GM12892 (cell line): ENCODE measurements at regions not wholly inside any gene's neighbourhood (a gene's known extent, or its start where the extent isn't known, plus 50 kb on each side); places are given as distances from the start of the nearest gene placed in this dataset.
"Not testable (repeated sequence)": the region's sequence is repeated elsewhere in the genome, so short reads cannot be mapped to it uniquely, and the experiment has no call there.

ENCODE experiments used
- DNase-seq: peaks from one replicate; pipeline ENCODE4 v3.0.0; 2011; ENCODE audit not compliant: insufficient read length
- FAIRE-seq: peaks from 2 replicates; lab custom pipeline; 2011; peaks lifted over from hg19 to GRCh38; lab: Jason Lieb, UNC
- POLR2A ChIP-seq: IDR thresholded peaks from 2 replicates; pipeline ENCODE4 v1.6.1; 2011; ENCODE audit warnings: low read depth, low read length, control low read depth
- POLR2AphosphoS5 ChIP-seq: IDR thresholded peaks from 2 replicates; pipeline ENCODE4 v1.6.1; 2011; ENCODE audit warnings: low read depth, low read length, control low read depth
- TAF1 ChIP-seq: IDR thresholded peaks from 2 replicates; pipeline ENCODE4 v1.6.1; 2011; ENCODE audit warnings: low read depth, mild to moderate bottlenecking, control low read depth, low read length, borderline replicate concordance

DNA sequence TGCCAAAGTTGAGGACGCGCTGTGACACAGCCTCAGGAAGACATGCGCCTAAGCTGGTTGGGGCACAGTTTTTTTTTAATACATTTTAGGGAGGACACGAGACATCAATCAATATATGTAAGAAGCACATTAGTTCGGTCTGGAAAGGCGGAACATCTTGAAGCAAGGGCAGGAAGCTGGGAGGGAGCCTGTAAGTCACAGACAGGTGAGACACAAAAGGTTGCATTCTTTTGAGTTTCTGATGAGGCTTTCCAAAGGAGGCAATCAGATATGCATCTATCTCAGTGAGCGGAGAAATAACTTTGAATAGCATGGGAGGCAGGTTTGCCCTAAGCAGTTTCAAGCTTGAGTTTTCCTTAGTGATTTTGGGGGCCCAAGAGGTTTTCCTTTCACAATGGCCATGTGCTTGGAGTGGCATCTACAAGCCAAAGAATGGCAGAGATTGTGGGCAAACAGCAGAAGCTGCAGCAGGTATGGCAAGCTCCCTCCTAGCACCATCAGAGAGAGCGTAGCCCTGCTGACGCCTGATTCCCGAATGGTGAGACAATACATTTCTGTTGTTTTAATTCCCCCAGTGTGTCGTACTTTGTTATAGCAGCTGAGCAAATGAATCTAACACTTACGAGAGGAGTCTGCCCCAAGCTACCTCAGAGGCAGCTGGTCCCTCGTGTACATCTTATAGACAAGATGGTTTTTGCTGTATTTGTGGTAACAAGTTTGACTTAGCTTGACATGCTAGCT, 99.5 kb upstream of the TMTC4 start:
- DNase-seq (no peak), FAIRE-seq (no peak)
- TF ChIP-seq TAF1 (no peak), POLR2A (no peak), POLR2AphosphoS5 (no peak)

GRCh38 chr13:100773429-100773828, 98.8 kb upstream of the TMTC4 start:
- DNase-seq (no peak), FAIRE-seq (no peak)
- no peak for TF ChIP-seq TAF1
- TF ChIP-seq POLR2AphosphoS5, result no peak
- no peak for TF ChIP-seq POLR2A

DNA sequence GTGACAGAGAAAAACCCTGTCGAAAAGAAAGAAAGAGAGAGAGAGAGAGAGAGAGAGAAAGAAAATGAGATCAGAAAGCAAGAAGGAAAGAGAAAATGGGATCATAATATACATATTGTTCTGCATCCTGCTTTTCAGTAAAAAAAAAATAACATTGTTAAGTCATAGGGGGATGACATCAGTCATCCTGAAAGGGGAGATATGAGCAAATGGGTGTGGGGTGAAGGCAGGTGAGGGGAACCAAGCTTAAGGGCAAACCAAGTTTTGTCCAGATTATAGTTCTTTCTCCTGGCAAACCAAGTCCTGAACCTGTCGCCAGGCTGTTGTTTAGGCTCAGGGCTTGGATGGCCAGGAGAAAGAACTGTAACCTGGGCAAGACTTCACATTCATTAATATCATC, 92.6 kb upstream of the TMTC4 start:
- TF ChIP-seq POLR2AphosphoS5 (no peak), POLR2A (no peak), TAF1 (no peak)
- FAIRE-seq, result no peak
- no peak for DNase-seq

- not testable (repeated sequence) for FAIRE-seq, DNase-seq
Measured at GRCh38 chr13:100766570-100766969, 92.0 kb upstream of the TMTC4 start.

DNA sequence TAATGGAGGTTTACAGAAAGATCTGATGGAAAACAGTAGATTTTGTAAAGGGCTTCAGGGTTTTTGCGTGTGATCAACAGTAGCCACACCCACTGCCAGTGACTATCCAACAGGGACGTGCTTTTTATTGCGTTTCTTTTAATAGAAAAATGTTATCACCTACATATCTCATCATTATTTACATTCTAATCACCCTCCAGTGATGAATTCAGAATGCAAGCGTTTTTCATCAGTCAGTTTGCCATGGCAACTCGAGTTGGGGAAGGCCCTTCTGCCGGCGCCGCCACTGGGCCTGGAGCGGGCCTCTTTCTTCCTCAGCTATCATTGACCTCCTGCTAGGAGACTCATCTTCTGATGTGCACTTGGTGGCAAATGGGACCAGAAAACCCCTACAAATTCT, 90.3 kb upstream of the TMTC4 start:
- DNase-seq, result no peak
- TF ChIP-seq POLR2AphosphoS5 (no peak), TAF1 (no peak), POLR2A (no peak)
- FAIRE-seq, result no peak

DNA sequence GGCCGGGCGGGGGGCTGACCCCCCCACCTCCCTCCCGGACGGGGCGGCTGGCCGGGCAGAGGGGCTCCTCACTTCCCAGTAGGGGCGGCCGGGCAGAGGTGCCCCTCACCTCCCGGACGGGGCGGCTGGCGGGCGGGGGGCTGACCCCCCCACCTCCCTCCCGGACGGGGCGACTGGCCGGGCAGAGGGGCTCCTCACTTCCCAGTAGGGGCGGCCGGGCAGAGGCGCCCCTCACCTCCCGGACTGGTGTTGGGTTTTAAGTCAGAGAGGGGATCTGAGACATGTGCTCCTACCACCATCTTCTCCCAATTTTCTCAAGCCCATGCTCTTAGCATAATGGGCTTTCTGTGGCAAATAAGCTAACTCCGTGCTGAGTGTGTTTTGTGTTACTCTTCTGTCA, 87.5 kb upstream of the TMTC4 start:
- DNase-seq, FAIRE-seq: not testable (repeated sequence)

- no peak for TF ChIP-seq TAF1
- no peak for TF ChIP-seq POLR2AphosphoS5
- no peak for TF ChIP-seq POLR2A
- FAIRE-seq (no peak), DNase-seq (no peak)
Measured at GRCh38 chr13:100755891-100756290, 81.3 kb upstream of the TMTC4 start.

GRCh38 chr13:100754459-100754858, 79.9 kb upstream of the TMTC4 start:
- TF ChIP-seq TAF1 (no peak), POLR2A (no peak), POLR2AphosphoS5 (no peak)
- FAIRE-seq (no peak), DNase-seq (no peak)

- no peak for DNase-seq
- no peak for TF ChIP-seq TAF1
- no peak for TF ChIP-seq POLR2AphosphoS5
- no peak for TF ChIP-seq POLR2A
- FAIRE-seq, result no peak
Measured at GRCh38 chr13:100753376-100753775, 78.8 kb upstream of the TMTC4 start.

DNA sequence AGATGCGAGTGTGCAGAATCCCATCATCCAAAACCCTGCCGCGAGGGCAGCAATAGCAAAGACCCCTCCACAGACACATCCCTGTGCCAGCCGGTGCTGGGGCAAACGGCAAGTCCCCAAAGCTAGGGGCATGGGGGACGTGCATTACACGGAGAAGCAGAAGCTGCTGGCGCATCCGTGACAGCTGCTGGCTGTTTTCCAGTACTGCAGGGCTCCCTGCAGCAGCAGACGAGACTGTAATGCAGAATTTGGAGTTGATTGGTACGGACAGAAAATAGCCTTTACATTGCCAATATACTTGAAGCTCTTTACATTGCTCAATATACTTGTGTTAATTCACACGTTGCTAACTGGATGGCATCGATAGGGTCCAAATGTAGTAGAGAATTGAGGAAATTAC, 77.2 kb upstream of the TMTC4 start:
- no peak for FAIRE-seq
- DNase-seq, result no peak
- TF ChIP-seq POLR2A (no peak), TAF1 (no peak), POLR2AphosphoS5 (no peak)

- no peak for DNase-seq
- TF ChIP-seq TAF1 (no peak), POLR2AphosphoS5 (no peak), POLR2A (no peak)
- FAIRE-seq, result no peak
Measured at GRCh38 chr13:100746953-100747683, 72.5 kb upstream of the TMTC4 start.

GRCh38 chr13:100738176-100738855, 63.7 kb upstream of the TMTC4 start:
- FAIRE-seq (no peak), DNase-seq (no peak)
- TF ChIP-seq POLR2AphosphoS5 (no peak), POLR2A (no peak), TAF1 (no peak)
